GM18867 (cell line): ENCODE measurements at regions not wholly inside any gene's neighbourhood (a gene's known extent, or its start where the extent isn't known, plus 50 kb on each side); places are given as distances from the start of the nearest gene placed in this dataset.

Experiments
- ATAC-seq: cut with Tn5 transposase; IDR thresholded peaks from one replicate; pipeline ENCODE4 v1.9.1; 2021; ENCODE audit warnings: mild to moderate bottlenecking, moderate library complexity; ENCODE audit not compliant: unreplicated experiment

- ATAC-seq, result no peak
Measured at GRCh38 chr3:83092521-83093221, 1331.2 kb upstream of the GBE1 start.

- no peak for ATAC-seq
Measured at GRCh38 chr3:83076041-83076440, 1314.6 kb upstream of the GBE1 start.

GRCh38 chr3:83074485-83074884 lies 1313.0 kb upstream of the GBE1 start:
- no peak for ATAC-seq

GRCh38 chr3:83065851-83066460 lies 1304.5 kb upstream of the GBE1 start:
- ATAC-seq, result no peak

- ATAC-seq, result no peak
Measured at GRCh38 chr3:83063446-83063845, 1302.0 kb upstream of the GBE1 start.

- no peak for ATAC-seq
Measured at GRCh38 chr3:83048556-83048955, 1287.1 kb upstream of the GBE1 start.

GRCh38 chr3:83039422-83039821 lies 1278.0 kb upstream of the GBE1 start:
- no peak for ATAC-seq

GRCh38 chr3:83035704-83036010 lies 1274.2 kb upstream of the GBE1 start:
- ATAC-seq, result no peak

- ATAC-seq, result no peak
Measured at GRCh38 chr3:83034806-83035703, 1273.6 kb upstream of the GBE1 start.

GRCh38 chr3:83033133-83033532 lies 1271.7 kb upstream of the GBE1 start:
- ATAC-seq, result no peak

- ATAC-seq, result no peak
Measured at GRCh38 chr3:83023086-83023485, 1261.6 kb upstream of the GBE1 start.

GRCh38 chr3:83011481-83011880 lies 1250.0 kb upstream of the GBE1 start:
- ATAC-seq, result no peak

- no peak for ATAC-seq
Measured at GRCh38 chr3:83003917-83004316, 1242.5 kb upstream of the GBE1 start.

GRCh38 chr3:83002869-83003445 lies 1241.5 kb upstream of the GBE1 start:
- ATAC-seq, result no peak

GRCh38 chr3:82999777-83000176 lies 1238.3 kb upstream of the GBE1 start:
- no peak for ATAC-seq

- ATAC-seq, result no peak
Measured at GRCh38 chr3:82978368-82978767, 1216.9 kb upstream of the GBE1 start.

- ATAC-seq, result no peak
Measured at GRCh38 chr3:82977871-82978270, 1216.4 kb upstream of the GBE1 start.

- no peak for ATAC-seq
Measured at GRCh38 chr3:82973791-82974190, 1212.3 kb upstream of the GBE1 start.

GRCh38 chr3:82960379-82960778 lies 1198.9 kb upstream of the GBE1 start:
- ATAC-seq, result no peak

- ATAC-seq, result no peak
Measured at GRCh38 chr3:82957696-82958095, 1196.3 kb upstream of the GBE1 start.

GRCh38 chr3:82957079-82957478 lies 1195.6 kb upstream of the GBE1 start:
- no peak for ATAC-seq

GRCh38 chr3:82954486-82954885 lies 1193.0 kb upstream of the GBE1 start:
- ATAC-seq, result no peak
